ENCODE measurements at regions not wholly inside any gene's neighbourhood (a gene's known extent, or its start where the extent isn't known, plus 50 kb on each side); places are given as distances from the start of the nearest gene placed in this dataset.

- dilution Hi-C loops (cut with HindIII; ENCODE audit: low sequenced_read_pairs, unreplicated experiment): no loop called here
- ATAC-seq (ENCODE audit: low read depth): no peak
Observed at GRCh38 chr10:109706026-109706560, 217.2 kb downstream of the XPNPEP1 start.

More at GRCh38 chr10:109706026-109706560, 217.2 kb downstream of the XPNPEP1 start:
- H3K79me1 ChIP-seq (ENCODE audit: low read depth in 1 of 2, low read length in 2 of 2): no peaks in the 10 kb centered on the region
- no peak overlapping the region for H3K4me3 ChIP-seq (ENCODE audit: insufficient read depth, low read depth, low read length)
- H3K27me3 ChIP-seq (ENCODE audit: control insufficient read depth, insufficient read depth, low read length): no peaks in the 10 kb centered on the region
- no peak overlapping the region for H3K14ac ChIP-seq (replicated peaks; ENCODE audit: low read depth, low read length)
- H3K9me3 ChIP-seq (ENCODE audit: control insufficient read depth, insufficient read depth, low read length): peaks cover 14% of the 10 kb centered on the region
- intact Hi-C loops (cut with micrococcal nuclease): no loop called here
- 11% methylated on average over 1 of the region's 1 CpG; no CpG with 5 or more reads in 1 of the 2 experiments for WGBS, 2 experiments (ENCODE audit: extremely low coverage in 2 of 2, insufficient read length in 1 of 2)
- H3K9ac ChIP-seq (ENCODE audit: low read depth, low read length): no peak overlapping the region
- H3K36me3 ChIP-seq (ENCODE audit: control insufficient read depth, insufficient read depth, low read length): no peaks in the 10 kb centered on the region
- no peak for TF ChIP-seq CHD1 (IDR thresholded peaks at IDR 0.05; ENCODE audit: low read depth, low read length)
- TF ChIP-seq POLR2A (IDR thresholded peaks at IDR 0.05; ENCODE audit: low read depth, low read length): no peak
- no peak for TF ChIP-seq MAFK (IDR thresholded peaks at IDR 0.05; ENCODE audit: low read depth, low read length)
- no peak for TF ChIP-seq MXI1 (IDR thresholded peaks at IDR 0.05; ENCODE audit: borderline replicate concordance, low read depth, low read length)
- BruUV-seq (replicated peaks): no TSS peak
- no peak overlapping the region for H4K91ac ChIP-seq (ENCODE audit: insufficient read depth, low read depth, low read length)
- in situ Hi-C loops (cut with MboI; ENCODE audit: low sequenced_read_pairs): no loop called here
- no peak overlapping the region for H2BK15ac ChIP-seq (ENCODE audit: low read depth, low read length)
- no peak overlapping the region for H4K5ac ChIP-seq (ENCODE audit: low read depth, low read length)
- H4K8ac ChIP-seq (ENCODE audit: low read depth in 2 of 2, low read length in 2 of 2): no peak overlapping the region
- H3K9me1 ChIP-seq (ENCODE audit: insufficient read depth, low read length): no peaks in the 10 kb centered on the region
- H2AK9ac ChIP-seq (replicated peaks; ENCODE audit: low read depth, low read length, poor library complexity): no peak overlapping the region
- no peaks in the 10 kb centered on the region for H4K20me1 ChIP-seq (ENCODE audit: insufficient read depth, low read length)
- H2AK5ac ChIP-seq (ENCODE audit: low read depth, low read length): no peak overlapping the region
- H3K4ac ChIP-seq (ENCODE audit: low read depth, low read length): no peak overlapping the region
- H2BK5ac ChIP-seq (ENCODE audit: low read depth, low read length, poor library complexity, severe bottlenecking): no peak overlapping the region
- H3K23ac ChIP-seq (ENCODE audit: low read depth, low read length): no peak overlapping the region
- DNase-seq: no peak
- H2BK20ac ChIP-seq (ENCODE audit: low read depth, low read length): no peak overlapping the region
- H2AFZ ChIP-seq (replicated peaks; ENCODE audit: low read length, poor library complexity): no peak overlapping the region
- H3K56ac ChIP-seq (ENCODE audit: extremely low read depth, insufficient read depth, low read length): no peak overlapping the region
- ChIA-PET POLR2A (ENCODE audit: unreplicated experiment) (no interaction called here), CTCF (no interaction called here)
- H3K27ac ChIP-seq (ENCODE audit: insufficient read depth, low read length): no peak overlapping the region
- H3K4me1 ChIP-seq (ENCODE audit: control insufficient read depth, insufficient read depth, low read length): no peaks in the 10 kb centered on the region
- H2BK120ac ChIP-seq (ENCODE audit: low read depth, low read length): no peak overlapping the region
- H3K18ac ChIP-seq (ENCODE audit: low read depth, low read length): no peak overlapping the region
- H3K4me2 ChIP-seq (ENCODE audit: low read depth, low read length): no peak overlapping the region

Measured in IMR-90 (cell line).